ENCODE measurements at regions not wholly inside any gene's neighbourhood (a gene's known extent, or its start where the extent isn't known, plus 50 kb on each side); places are given as distances from the start of the nearest gene placed in this dataset.

- DNase-seq (ENCODE audit: low read depth): no peak
- TF ChIP-seq, protein P1, sequence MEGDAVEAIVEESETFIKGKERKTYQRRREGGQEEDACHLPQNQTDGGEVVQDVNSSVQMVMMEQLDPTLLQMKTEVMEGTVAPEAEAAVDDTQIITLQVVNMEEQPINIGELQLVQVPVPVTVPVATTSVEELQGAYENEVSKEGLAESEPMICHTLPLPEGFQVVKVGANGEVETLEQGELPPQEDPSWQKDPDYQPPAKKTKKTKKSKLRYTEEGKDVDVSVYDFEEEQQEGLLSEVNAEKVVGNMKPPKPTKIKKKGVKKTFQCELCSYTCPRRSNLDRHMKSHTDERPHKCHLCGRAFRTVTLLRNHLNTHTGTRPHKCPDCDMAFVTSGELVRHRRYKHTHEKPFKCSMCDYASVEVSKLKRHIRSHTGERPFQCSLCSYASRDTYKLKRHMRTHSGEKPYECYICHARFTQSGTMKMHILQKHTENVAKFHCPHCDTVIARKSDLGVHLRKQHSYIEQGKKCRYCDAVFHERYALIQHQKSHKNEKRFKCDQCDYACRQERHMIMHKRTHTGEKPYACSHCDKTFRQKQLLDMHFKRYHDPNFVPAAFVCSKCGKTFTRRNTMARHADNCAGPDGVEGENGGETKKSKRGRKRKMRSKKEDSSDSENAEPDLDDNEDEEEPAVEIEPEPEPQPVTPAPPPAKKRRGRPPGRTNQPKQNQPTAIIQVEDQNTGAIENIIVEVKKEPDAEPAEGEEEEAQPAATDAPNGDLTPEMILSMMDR (IDR thresholded peaks at IDR 0.05; ENCODE audit: insufficient read depth, low read depth, low read length): no peak
- H3K4me3 ChIP-seq (ENCODE audit: low read depth, low read length): no peak overlapping the region
Measured at GRCh38 chr13:53357582-53357981, 329.0 kb downstream of the OLFM4 start.

GRCh38 chr13:53368948-53369347 is 340.3 kb downstream of the OLFM4 start:
- TF ChIP-seq, protein P1 (IDR thresholded peaks at IDR 0.05; ENCODE audit: insufficient read depth, low read depth, low read length): no peak
- no peak overlapping the region for H3K4me3 ChIP-seq (ENCODE audit: low read depth, low read length)
- DNase-seq (ENCODE audit: low read depth): no peak

DNA sequence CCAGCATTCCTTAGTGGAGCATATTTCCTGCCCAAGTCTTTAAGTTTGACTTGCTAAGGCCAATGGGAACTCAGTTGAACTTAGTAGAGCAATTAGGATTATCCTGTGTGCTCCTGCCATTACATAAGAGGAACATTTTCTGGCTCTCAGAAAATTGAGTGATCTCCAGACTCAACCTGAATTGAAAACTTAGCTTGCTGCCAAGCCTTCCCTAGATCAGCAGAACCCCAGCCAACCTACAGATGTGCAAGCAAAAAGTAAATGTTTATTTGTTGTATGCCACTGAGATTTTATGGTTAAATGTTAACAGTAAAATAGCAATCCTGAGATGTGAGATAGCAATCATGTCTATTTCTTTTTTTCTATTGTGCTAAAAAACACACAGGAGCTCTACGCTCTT is 350.9 kb downstream of the OLFM4 start:
- DNase-seq (ENCODE audit: low read depth): no peak
- TF ChIP-seq, protein P1 (IDR thresholded peaks at IDR 0.05; ENCODE audit: insufficient read depth, low read depth, low read length): no peak
- no peak overlapping the region for H3K4me3 ChIP-seq (ENCODE audit: low read depth, low read length)

GRCh38 chr13:53382008-53382407 is 353.4 kb downstream of the OLFM4 start:
- H3K4me3 ChIP-seq (ENCODE audit: low read depth, low read length): no peak overlapping the region
- TF ChIP-seq, protein P1 (IDR thresholded peaks at IDR 0.05; ENCODE audit: insufficient read depth, low read depth, low read length): no peak

DNA sequence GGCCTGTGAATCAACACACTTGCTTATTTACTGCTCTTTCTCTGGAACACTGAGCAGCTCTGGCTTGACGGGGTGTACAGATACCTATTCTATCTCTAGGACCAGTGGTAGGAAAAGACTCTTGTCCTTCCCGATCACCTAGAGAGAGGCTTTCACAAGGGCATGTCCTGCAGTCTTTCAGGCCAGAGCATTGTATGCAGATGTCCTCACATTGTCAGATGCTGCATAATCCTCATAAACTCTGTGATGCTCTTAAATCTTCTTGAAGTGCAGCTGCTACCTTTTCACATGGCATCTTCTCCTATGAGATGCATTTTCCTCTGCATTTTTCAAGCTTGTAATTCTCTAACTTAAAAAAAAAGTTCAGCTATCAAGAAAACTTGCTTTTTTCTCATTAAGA is 369.4 kb downstream of the OLFM4 start:
- no peak for DNase-seq (ENCODE audit: low read depth)
- TF ChIP-seq, protein P1 (IDR thresholded peaks at IDR 0.05; ENCODE audit: insufficient read depth, low read depth, low read length): no peak
- no peak overlapping the region for H3K4me3 ChIP-seq (ENCODE audit: low read depth, low read length)

More at GRCh38 chr13:53382008-53382407, 353.4 kb downstream of the OLFM4 start:
- DNase-seq (ENCODE audit: low read depth): no peak

DNA sequence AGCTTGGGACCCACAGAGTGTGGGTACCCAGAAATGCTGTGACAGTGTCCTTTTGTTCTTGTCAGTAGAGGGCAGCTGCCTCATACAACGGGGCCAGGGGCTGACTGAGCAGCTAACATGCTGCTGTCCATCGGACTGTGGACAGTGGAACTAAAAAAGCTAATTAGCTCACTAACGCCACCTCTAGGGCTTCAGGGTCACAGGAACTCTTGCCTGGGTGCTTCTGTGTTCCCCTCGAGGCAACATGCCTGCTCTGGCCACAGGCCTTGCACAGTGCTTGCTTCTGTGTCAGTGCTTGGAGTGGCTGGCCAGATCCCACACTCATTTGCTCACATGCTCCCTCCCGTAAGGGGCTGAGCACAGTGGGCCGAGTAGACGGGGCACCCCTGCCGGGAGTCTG is 377.0 kb downstream of the OLFM4 start:
- no peak overlapping the region for H3K4me3 ChIP-seq (ENCODE audit: low read depth, low read length)
- TF ChIP-seq, protein P1 (IDR thresholded peaks at IDR 0.05; ENCODE audit: insufficient read depth, low read depth, low read length): no peak
- no peak for DNase-seq (ENCODE audit: low read depth)

DNA sequence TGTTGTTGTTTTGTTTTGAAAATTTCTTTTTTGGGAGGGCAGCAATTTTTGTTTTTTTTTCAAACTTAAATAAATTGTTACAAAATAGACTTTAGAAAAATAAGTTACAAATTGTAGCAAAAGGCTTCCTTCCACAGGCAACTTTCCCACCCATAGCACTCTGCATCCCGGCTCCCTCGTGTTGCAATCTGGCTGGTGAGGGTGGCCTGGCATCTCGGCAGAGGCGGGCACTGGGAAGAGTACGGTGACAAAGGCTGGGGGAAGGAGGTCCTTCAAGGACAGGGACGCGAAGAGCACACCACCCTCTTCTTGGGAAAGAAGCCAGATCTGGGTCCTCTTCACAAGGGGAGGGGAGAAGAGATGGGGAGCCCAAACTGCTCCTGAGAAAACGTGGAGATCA is 379.7 kb downstream of the OLFM4 start:
- TF ChIP-seq, protein P1 (IDR thresholded peaks at IDR 0.05; ENCODE audit: insufficient read depth, low read depth, low read length): no peak
- no peak overlapping the region for H3K4me3 ChIP-seq (ENCODE audit: low read depth, low read length)

More for the DNA sequence above, 379.7 kb downstream of the OLFM4 start:
- no peak for DNase-seq (ENCODE audit: low read depth)
